ENCODE measurements at regions not wholly inside any gene's neighbourhood (a gene's known extent, or its start where the extent isn't known, plus 50 kb on each side); places are given as distances from the start of the nearest gene placed in this dataset.
"Not testable (repeated sequence)": the region's sequence is repeated elsewhere in the genome, so short reads cannot be mapped to it uniquely, and the experiment has no call there.

GRCh38 chr16:85230764-85231383 is 118.6 kb upstream of the CIBAR2 start:
- not testable (repeated sequence) for TF ChIP-seq POLR2A (IDR thresholded peaks at IDR 0.05; ENCODE audit: low read depth, low read length); TAF1 (IDR thresholded peaks at IDR 0.05; ENCODE audit: low read depth, low read length); PAX5 (IDR thresholded peaks at IDR 0.05; ENCODE audit: insufficient read depth, low read length, severe bottlenecking); POLR2AphosphoS5 (IDR thresholded peaks at IDR 0.05; ENCODE audit: low read depth, low read length); SPI1 (IDR thresholded peaks at IDR 0.05; ENCODE audit: low read depth, low read length)

All from GM12891 (cell line).